Stimulated activated CD4-positive, alpha-beta T cell treated with anti-CD3 and anti-CD28 coated beads, Interleukin-4, amount 100 ng/mL, for 4 hours (primary cell): ENCODE measurements at regions not wholly inside any gene's neighbourhood (a gene's known extent, or its start where the extent isn't known, plus 50 kb on each side); places are given as distances from the start of the nearest gene placed in this dataset.

ENCODE experiments used
- DNase-seq, 2 experiments: peaks; one replicate each; pipeline ENCODE4 v3.0.0-alpha.2; 2020

- no peak for DNase-seq
These were observed 555.3 kb downstream of the MIAT start for GRCh38 chr22:27212617-27213177.

GRCh38 chr22:27213294-27213693 lies 555.9 kb downstream of the MIAT start:
- DNase-seq: no peak

DNA sequence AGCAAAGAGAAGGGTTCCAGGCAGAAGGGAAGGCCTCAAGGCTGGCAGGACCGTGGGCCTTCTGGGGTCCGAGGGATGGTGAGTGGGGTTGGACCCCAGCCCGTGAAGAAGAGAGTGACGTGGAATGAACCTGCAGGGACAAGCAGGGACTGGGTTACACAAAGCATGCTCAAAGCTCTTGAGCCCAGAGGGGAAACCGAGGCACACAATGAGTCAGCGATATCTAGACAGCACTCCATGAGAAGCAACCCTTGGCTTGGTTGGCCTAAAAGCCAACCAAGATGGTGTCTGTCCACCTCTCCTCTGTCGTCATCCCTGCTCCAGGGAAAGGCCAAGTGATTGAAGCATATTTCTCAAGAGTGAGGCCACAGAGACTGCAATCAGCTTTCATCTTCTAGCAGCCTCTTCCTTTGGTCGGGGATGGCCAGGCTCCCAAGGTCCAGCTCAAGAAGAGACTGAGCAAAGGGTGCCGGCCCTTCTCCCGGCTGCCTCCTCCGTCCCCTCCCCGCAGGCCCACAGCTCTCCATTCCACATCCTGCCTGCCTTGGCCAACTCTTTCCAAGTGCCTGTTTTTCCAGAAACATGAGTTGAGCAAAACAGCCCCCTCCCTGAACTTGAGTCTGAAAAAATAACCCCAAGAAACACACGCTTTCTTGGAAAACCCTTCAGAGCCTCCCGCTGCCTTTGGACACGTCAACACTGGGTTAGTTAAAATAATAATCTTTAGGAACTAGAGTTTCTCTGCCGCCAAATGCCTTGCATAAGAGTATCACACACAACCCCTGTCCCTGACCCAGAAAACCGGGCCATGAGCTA lies 556.6 kb downstream of the MIAT start:
- DNase-seq: no peak

DNA sequence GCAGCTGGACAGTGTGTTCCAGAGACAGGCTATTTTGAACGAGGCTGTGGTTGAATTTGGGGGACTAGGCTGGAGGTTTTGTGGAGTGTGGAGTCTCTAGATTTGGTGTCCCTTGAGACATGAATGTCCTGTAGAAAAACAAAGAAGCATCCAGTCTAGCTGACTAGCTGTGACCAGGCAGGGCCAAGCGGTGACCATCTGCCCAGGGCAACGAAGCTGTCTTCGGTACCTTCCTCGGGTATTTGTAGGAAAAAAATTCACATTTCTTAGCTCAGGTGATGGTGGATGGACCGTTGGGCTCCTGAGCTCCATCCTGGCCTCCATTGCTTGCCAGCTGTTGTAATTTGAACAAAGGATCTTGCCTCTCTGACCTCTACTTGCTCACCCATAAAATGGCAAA lies 557.3 kb downstream of the MIAT start:
- DNase-seq: no peak

DNA sequence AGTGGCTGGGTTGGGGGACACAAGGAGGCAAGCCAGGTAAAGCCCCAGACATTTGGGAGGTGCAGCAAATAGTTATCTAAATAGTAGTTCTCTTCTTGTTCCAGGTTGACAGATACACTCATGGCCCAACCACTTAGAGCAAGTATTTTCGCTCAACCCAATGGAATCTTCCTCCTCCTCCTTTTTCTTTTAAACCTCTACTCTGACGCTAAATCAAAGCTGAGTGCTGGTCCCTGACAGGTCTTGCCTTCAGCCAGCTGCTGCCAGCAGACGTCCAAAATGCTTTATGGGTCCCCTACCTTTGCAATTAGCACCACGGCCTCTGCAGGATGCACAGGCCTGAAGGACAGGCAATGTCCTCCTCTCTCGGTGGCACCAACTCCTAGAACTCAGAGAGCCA lies 558.5 kb downstream of the MIAT start:
- DNase-seq: no peak

- DNase-seq: no peak
These were observed 559.1 kb downstream of the MIAT start for GRCh38 chr22:27216444-27216843.

DNA sequence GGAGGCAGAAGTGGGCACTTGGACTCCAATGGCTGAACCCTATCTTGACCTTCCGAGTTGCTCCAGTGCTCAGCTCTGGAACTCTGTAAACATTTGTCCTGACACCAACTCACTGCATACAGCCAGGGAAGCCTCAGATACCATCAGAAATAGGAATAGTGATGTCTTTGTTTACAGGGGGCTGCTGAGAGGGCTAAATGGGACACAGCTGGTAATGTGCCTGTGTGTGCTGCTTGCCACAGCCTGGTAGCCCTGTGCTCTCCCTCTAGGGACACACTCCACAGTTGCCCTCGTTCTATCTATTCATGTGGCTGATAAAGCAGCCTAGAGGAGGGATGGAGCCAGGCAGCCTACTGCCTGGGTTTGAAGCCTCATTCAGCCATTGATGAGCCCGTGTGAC lies 559.8 kb downstream of the MIAT start:
- no peak for DNase-seq

- DNase-seq: no peak
These were observed 560.9 kb downstream of the MIAT start for GRCh38 chr22:27218012-27218920.

- DNase-seq: no peak
These were observed 561.6 kb downstream of the MIAT start for GRCh38 chr22:27219036-27219435.

DNA sequence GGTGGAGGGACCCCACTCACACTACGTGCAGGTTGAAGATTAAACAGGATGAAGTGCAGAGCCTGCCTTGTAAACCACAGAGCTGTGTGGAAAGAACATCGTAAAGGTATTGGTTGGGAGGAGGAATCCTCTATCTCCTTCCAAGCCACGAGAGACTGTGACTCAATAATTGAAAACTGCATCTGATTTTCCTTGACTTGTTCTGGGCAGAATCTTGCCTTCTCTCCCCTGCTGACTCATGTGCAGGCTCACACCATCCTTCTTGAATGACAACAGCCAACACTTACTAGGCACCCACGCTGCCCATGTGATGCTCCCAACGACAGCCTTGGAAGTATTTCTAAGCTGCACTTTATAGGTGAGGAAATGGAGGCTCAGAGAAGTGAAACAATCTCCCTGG lies 563.0 kb downstream of the MIAT start:
- no peak for DNase-seq

- no peak for DNase-seq
These were observed 564.8 kb downstream of the MIAT start for GRCh38 chr22:27222178-27222577.

- DNase-seq: no peak
These were observed 566.2 kb downstream of the MIAT start for GRCh38 chr22:27223317-27224177.

DNA sequence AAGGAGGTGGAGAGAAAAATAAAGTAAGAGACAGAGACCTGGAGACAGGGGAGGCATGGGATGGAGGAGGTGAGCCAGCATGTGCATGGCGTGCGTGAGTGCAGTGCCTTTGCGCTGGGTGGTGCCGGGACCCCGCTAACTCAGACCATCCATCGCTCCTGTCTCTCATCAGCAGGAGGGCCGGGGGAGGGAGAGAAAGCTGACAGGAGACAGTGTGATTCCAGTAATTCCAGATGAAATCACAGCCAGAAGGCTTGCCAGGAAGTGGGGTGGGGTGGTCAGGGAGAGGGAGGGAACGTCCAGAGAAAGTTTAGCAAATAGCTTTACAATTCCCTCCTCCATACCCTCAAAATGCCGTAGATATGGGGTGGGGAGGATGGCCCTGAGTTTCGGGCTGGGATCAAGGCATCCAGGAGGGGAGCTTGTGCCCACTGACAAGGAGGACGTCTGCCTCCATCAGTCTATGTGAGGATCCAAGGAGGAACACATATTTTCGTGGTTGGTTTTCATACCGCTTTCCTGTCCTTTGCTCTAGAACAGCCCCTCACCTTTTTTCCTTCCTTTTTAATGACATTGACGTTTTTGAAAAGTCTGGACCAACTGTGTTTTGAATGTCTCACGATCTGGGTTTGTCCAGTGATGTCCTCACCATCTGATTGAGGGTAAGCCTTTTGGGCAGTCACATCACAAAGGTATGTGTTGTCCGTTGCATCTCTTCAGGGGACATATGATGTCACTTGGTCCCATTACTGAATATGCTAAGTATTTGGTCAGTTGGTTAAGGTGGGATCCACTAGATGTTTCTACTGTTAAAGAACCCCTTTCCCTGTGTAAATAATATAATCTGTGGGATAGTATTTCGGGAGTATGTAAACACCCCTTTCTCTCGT lies 567.3 kb downstream of the MIAT start:
- no peak for DNase-seq

DNA sequence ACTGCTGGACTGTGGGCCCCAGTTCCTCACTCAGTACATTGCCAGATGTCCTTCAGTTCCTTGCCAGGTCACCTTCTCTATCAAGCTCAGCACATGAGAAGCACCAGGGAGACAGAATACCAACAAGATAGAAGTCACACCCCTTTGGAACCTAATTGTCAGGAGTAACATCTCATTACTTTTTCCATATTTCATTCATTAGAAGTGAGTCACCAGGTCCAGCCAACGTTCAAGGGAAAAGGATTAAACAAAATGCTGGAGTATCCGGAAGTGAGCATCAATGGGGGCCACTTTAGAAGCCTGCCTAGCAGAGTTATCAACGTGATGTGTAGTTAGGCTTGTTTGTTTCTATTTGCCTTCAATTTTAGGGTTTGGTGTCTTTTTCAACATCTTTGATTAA lies 569.3 kb downstream of the MIAT start:
- DNase-seq: no peak

DNA sequence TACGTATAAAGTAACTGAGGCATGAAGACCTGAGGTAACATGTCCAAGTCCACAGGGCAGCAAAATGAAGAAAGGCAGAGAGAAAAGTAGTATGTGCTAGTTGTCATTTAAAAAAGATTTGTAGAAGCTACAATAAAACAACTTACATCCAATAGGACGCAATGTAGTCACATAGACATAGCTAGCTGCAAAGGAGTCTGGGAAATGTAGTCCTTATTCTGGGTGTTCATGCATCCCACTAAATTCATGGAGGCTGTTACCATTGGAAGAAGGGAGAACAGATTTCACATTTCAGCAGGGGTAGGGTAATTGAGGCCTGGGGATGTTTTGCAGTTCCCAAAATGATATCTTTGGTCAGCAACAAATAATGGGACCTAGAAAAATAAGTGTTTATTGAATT lies 571.4 kb downstream of the MIAT start:
- no peak for DNase-seq

DNA sequence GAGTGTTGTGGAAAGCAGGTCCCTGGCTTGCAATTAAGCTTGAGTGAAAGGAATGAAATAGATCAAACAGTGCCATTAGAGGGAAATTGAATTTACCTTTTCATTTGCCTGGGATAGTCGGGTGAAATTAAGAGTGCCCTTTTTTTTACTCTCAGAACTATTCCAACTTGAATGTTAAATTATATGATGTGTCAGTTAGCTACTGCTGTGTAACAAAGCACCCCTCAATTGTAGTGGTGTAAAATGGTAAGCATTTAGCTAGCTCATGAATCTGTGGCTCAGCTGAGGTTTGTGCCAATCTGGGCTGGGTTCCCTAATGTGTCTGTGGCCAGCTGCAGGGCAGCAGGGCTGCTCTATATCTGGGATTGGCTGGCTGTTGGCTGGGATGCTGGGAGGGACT lies 571.4 kb downstream of the MN1 start:
- no peak for DNase-seq

- no peak for DNase-seq
These were observed 570.3 kb downstream of the MN1 start for GRCh38 chr22:27231266-27231665.

DNA sequence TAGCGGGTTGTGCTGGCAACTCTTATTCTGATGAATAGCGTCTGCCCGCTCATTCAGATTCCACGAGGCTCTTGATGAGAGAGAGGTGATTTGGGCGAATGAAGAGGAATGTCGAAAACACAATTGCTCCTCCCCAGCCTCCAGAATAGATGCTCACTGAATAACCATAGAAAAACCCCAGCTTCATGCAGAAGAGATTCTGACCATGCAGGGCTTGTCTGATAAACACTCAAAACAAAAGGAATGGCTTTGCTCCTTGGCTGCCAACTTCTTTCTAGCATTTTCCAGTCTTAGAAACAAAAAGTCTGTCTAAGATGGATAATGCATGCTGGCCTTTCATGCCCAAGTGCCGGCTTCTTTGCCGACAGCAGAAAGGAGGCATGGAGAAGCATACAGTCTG lies 569.5 kb downstream of the MN1 start:
- DNase-seq: no peak

DNA sequence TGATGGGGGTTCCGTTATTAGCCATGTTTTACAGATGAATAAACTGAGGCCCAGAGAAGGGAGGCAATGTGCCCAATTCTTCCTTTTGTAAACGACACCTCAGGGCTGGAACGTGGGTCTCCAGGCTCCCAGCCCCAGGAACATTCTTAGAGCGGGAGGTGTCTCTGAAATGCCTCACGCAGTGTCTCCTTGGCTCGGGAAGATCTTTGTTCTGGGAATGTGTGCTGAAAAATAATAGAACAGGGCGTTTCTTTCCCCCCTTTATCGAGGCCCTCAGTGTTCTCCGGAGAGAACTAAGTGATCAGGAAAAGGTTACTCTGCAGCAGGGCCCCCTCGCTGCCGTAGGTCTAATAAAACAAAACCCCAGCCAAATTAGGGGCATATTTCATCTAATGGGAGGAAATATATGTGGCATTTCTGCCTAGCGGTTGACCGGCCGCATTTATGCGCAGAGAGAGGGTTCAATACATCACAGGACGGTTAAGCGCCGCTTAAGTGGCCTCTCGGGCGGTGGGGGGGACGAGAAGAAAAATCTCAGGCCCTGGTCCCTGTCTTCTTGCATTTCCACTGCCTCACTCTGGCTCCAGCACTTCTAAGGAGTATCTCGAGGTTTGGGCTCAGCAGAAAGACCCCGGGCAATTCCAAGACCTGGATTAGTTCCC lies 564.3 kb downstream of the MN1 start:
- no peak for DNase-seq

- DNase-seq: no peak
These were observed 562.5 kb downstream of the MN1 start for GRCh38 chr22:27238935-27239510.

DNA sequence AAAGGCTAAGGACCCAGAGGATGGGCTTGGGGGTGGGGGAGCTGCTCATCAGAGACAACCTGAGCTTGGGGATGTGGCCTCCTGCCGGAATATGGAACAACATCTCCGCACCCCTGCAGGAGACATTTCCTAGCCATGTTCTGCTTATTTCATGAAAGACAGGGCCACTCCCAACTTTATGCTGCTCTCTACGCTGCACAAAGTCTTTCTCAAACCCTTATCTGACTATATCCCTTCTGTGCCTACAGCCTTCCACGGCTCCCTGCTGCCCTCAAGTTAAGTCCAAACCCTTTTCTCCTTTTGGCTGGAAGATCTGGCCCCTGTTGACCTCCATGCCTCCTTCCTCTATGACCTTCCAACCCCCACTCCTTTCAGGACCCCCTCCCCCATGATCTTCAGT lies 562.0 kb downstream of the MN1 start:
- DNase-seq: no peak
